Prostate gland (tissue), 2 donors: ENCODE measurements at regions not wholly inside any gene's neighbourhood (a gene's known extent, or its start where the extent isn't known, plus 50 kb on each side); places are given as distances from the start of the nearest gene placed in this dataset.

Experiments
- DNase-seq: peaks from one replicate; pipeline ENCODE4 v3.0.0-alpha.2; 2019; ENCODE audit warnings: low spot score
- H3K27ac ChIP-seq, 2 donors: fragments of 200-600 bp; sonication (generic); 2 replicates each; pipeline ENCODE4 v1.5.1; 2017 to 2019
- H3K27me3 ChIP-seq: fragments of 200-600 bp; sonication (generic); replicated peaks from 2 replicates; pipeline ENCODE4 v1.5.1; 2019; ENCODE audit not compliant: insufficient read depth
- H3K36me3 ChIP-seq, 2 donors: fragments of 200-600 bp; sonication (generic); 1 replicate in 1 of 2; 2 replicates in 1 of 2; pipeline versions ENCODE4 v1.5.1 to v1.8.1; 2017 to 2019
- H3K4me1 ChIP-seq: fragments of 200-600 bp; sonication (generic); replicated peaks from 2 replicates; pipeline ENCODE4 v1.5.1; 2019
- H3K4me3 ChIP-seq, 2 donors: fragments of 200-600 bp; sonication (generic); 2 replicates each; pipeline ENCODE4 v1.5.1; 2017 to 2019
- H3K9me3 ChIP-seq: fragments of 200-600 bp; sonication (generic); 2 replicates; pipeline ENCODE4 v1.5.1; 2017
- POLR2A ChIP-seq: fragments of 450-650 bp; IDR thresholded peaks from one replicate; pipeline ENCODE4 v1.6.1; 2016; ENCODE audit warnings: antibody characterized with exemption, mild to moderate bottlenecking
- POLR2AphosphoS5 ChIP-seq: sonication (generic); formaldehyde crosslinking; IDR thresholded peaks from one replicate; pipeline ENCODE4 v1.6.1; 2017; ENCODE audit warnings: antibody characterized with exemption
- WGBS: methylation state at CpG from one replicate; pipeline ENCODE4 v1.1.5; 2018; 5-methylcytosine and 5-hydroxymethylcytosine counted together
- intact Hi-C: fragments of 100-400 bp; cut with DNase I; formaldehyde crosslinking; loops from one replicate; pipeline ENCODE4 v1.14.2; 2022
- TF ChIP-seq, protein P1 (sequence below), 4 experiments: fragments of 200-600 bp in 2 of 4; fragments of 450-650 bp in 2 of 4; sonication (generic) in 2 of 4; IDR thresholded peaks; 1 replicate in 3 of 4; 2 replicates in 1 of 4; pipeline ENCODE4 v1.5.1; 2016 to 2019; ENCODE audit warnings: antibody characterized with exemption in 4 of 4, mild to moderate bottlenecking in 2 of 4, moderate library complexity in 2 of 4

DNA sequence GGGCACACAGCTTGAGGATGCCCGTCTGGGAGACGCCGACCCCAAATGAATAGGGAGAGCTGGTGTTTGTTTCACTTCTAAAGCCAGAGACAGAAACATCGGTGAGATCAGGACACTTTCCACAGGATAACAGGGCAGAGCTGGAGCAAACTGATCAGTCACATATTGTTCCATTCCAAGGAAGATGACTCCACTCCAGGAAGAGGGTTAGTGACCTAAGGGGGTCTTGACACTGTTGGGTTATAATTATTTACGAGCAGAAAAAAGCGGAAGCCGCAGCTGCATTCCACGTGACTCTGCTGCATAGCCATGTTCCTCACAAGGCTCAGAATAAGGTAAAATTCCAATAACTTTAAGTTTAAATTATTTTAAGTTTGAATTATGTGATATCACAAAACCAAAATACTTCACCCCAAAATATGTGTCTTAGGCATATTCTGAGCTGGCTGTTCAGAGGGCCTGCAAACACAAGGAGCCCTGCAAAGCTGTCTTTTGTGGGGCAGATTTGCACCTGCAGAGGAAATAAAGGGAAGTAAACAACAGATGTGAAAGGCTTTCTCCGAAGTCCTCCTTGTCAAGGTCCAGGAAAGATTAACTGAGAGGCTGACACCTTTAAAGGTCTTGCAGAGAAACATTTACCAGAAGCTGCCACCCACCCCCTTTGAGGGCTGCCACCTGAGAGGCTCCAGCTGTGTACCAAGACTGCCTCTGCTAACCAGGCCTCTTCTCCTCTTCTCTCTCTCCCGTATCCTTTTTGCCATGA lies 819.2 kb downstream of the UQCRFS1 start:
- Histone ChIP-seq H3K27me3 (no peaks in the 10 kb centered on the region), H3K9me3 (no peaks in the 10 kb centered on the region), H3K4me3 (no peak overlapping the region), H3K27ac (no peak overlapping the region), H3K36me3 (no peaks in the 10 kb centered on the region), H3K4me1 (no peaks in the 10 kb centered on the region)
- intact Hi-C loops, result no loop called here
- WGBS, result 5% methylated on average over 10 of the region's 10 CpGs
- TF ChIP-seq, protein P1, sequence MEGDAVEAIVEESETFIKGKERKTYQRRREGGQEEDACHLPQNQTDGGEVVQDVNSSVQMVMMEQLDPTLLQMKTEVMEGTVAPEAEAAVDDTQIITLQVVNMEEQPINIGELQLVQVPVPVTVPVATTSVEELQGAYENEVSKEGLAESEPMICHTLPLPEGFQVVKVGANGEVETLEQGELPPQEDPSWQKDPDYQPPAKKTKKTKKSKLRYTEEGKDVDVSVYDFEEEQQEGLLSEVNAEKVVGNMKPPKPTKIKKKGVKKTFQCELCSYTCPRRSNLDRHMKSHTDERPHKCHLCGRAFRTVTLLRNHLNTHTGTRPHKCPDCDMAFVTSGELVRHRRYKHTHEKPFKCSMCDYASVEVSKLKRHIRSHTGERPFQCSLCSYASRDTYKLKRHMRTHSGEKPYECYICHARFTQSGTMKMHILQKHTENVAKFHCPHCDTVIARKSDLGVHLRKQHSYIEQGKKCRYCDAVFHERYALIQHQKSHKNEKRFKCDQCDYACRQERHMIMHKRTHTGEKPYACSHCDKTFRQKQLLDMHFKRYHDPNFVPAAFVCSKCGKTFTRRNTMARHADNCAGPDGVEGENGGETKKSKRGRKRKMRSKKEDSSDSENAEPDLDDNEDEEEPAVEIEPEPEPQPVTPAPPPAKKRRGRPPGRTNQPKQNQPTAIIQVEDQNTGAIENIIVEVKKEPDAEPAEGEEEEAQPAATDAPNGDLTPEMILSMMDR (IDR thresholded peaks at IDR 0.05), result no peak
- TF ChIP-seq POLR2AphosphoS5 (no peak), POLR2A (no peak)
- DNase-seq, result no peak

DNA sequence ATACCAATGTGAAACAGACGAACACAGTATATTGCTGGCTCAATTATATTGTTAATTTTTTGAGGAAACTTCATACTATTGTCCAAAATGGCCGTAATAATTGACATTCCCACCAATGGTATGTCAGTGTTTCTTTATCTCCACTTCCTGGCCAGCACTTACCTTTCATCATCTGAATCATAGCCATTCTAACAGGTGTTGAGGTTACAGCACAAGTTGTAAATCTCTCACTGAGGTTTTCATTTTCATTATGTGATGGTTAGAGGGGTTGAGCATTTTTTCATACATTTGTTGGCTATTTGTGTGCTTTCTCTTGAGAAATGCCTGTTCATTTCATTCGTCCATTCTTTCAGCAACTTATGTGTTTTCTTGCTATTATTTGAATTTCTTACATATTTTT lies 824.0 kb downstream of the UQCRFS1 start:
- Histone ChIP-seq H3K27me3 (no peaks in the 10 kb centered on the region), H3K27ac (no peak overlapping the region), H3K9me3 (no peaks in the 10 kb centered on the region), H3K36me3 (no peaks in the 10 kb centered on the region), H3K4me3 (no peak overlapping the region), H3K4me1 (no peaks in the 10 kb centered on the region)
- no peak for DNase-seq
- intact Hi-C loops, result no loop called here
- TF ChIP-seq POLR2AphosphoS5 (no peak), POLR2A (no peak)
- TF ChIP-seq, protein P1 (IDR thresholded peaks at IDR 0.05), result no peak
- 67% methylated on average over 3 of the region's 3 CpGs for WGBS

DNA sequence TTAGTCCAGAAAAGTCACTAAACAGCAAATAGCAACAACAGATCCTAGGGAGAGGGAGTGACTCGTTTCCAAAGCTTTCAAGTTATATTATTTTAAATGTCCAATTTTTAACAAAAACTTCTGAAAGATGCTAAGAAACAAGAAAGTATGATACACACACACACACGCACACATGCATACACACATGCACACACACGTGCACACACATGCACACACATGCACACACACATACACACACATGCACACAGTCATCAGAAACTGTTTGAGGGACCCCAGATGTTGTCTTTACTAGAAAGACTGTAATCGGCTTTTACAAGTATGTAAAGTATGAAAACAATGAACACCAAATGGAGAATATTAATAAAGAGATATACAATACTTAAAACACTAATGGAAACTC lies 825.4 kb downstream of the UQCRFS1 start:
- intact Hi-C loops, result no loop called here
- no peak for TF ChIP-seq POLR2AphosphoS5
- TF ChIP-seq POLR2A, result no peak
- TF ChIP-seq, protein P1 (IDR thresholded peaks at IDR 0.05), result no peak
- Histone ChIP-seq H3K4me3 (no peak overlapping the region), H3K36me3 (no peaks in the 10 kb centered on the region), H3K9me3 (no peaks in the 10 kb centered on the region), H3K4me1 (no peaks in the 10 kb centered on the region), H3K27ac (no peak overlapping the region), H3K27me3 (no peaks in the 10 kb centered on the region)
- WGBS, result 73% methylated on average over 4 of the region's 4 CpGs
- no peak for DNase-seq

DNA sequence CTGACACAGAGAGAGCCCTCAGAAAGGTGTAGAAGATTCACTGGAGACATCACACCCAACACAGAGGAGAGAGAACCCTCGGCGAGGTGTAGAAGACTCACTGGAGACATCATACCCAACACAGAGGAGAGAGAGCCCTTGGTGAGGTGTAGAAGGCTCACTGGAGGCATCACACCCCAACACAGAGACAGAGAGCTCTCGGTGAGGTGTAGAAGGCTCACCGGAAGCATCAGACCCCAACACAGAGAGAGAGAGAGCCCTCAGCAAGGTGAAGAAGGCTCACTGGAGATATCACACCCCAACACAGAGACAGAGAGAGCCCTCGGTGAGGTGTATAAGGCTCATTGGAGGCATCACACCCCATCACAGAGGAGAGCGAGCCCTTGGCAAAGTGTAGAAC lies 826.5 kb downstream of the UQCRFS1 start:
- no peaks in the 10 kb centered on the region for H3K4me1 ChIP-seq
- TF ChIP-seq POLR2AphosphoS5 (no peak), POLR2A (no peak)
- TF ChIP-seq, protein P1 (IDR thresholded peaks at IDR 0.05), result no peak
- no peaks in the 10 kb centered on the region for H3K9me3 ChIP-seq
- intact Hi-C loops, result no loop called here
- no peak for DNase-seq
- H3K27ac ChIP-seq, result no peak overlapping the region
- WGBS, result 87% methylated on average over 6 of the region's 6 CpGs
- no peaks in the 10 kb centered on the region for H3K27me3 ChIP-seq
- H3K4me3 ChIP-seq, result no peak overlapping the region
- H3K36me3 ChIP-seq, result no peaks in the 10 kb centered on the region

DNA sequence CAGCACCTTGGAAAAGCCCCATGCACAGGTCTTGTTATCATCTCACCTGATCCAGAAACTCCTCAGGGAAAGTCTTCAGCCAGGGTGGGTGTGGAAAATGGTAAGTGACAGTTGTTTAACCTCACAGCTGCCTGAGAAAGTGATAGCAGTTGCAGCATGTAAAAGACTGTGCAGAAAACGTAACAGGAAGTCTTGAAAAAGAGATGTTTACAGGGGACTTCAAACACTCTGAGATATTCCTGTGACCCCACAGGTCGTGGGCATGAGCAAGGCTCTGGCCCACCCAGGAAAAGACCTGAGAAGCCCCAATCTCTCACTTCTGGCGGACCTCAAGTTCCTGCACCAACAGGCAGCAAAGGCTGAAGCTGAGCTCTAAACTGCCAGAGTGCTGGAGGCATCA lies 826.9 kb downstream of the UQCRFS1 start:
- Histone ChIP-seq H3K9me3 (no peaks in the 10 kb centered on the region), H3K27me3 (no peaks in the 10 kb centered on the region), H3K36me3 (no peaks in the 10 kb centered on the region), H3K4me1 (no peaks in the 10 kb centered on the region), H3K27ac (no peak overlapping the region), H3K4me3 (no peak overlapping the region)
- intact Hi-C loops, result no loop called here
- TF ChIP-seq POLR2A (no peak), POLR2AphosphoS5 (no peak)
- TF ChIP-seq, protein P1 (IDR thresholded peaks at IDR 0.05), result no peak
- WGBS, result 31% methylated on average over 3 of the region's 3 CpGs
- no peak for DNase-seq
